Prostate gland (tissue), 2 donors: ENCODE measurements at regions not wholly inside any gene's neighbourhood (a gene's known extent, or its start where the extent isn't known, plus 50 kb on each side); places are given as distances from the start of the nearest gene placed in this dataset.

Experiments
- POLR2A ChIP-seq: fragments of 450-650 bp; IDR thresholded peaks from one replicate; pipeline ENCODE4 v1.6.1; 2016; ENCODE audit warnings: antibody characterized with exemption, mild to moderate bottlenecking
- POLR2AphosphoS5 ChIP-seq: sonication (generic); formaldehyde crosslinking; IDR thresholded peaks from one replicate; pipeline ENCODE4 v1.6.1; 2017; ENCODE audit warnings: antibody characterized with exemption
- TF ChIP-seq, protein P1 (sequence below), 4 experiments: fragments of 200-600 bp in 2 of 4; fragments of 450-650 bp in 2 of 4; sonication (generic) in 2 of 4; IDR thresholded peaks; 1 replicate in 3 of 4; 2 replicates in 1 of 4; pipeline ENCODE4 v1.5.1; 2016 to 2019; ENCODE audit warnings: antibody characterized with exemption in 4 of 4, mild to moderate bottlenecking in 2 of 4, moderate library complexity in 2 of 4

DNA sequence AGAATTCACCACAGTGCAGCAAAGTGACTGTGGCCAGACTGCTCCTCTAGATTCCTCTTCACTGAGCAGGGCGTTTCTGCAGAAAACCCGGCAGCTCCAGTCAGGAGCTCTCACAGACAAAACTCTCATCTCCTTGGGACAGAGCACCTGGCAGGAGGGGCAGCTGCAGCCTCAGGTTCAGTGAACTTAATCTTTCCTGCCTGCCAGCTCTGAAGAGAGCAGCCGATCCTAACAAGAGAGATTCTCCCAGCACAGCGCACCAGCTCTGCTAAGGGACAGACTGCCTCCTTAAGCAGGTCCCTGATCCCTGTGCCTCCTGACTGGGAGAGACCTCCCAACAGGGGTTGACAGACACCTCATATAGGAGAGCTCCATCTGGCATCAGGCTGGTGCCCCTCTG, 1065.5 kb downstream of the GRIK2 start:
- TF ChIP-seq POLR2AphosphoS5 (no peak), POLR2A (no peak)
- TF ChIP-seq, protein P1, sequence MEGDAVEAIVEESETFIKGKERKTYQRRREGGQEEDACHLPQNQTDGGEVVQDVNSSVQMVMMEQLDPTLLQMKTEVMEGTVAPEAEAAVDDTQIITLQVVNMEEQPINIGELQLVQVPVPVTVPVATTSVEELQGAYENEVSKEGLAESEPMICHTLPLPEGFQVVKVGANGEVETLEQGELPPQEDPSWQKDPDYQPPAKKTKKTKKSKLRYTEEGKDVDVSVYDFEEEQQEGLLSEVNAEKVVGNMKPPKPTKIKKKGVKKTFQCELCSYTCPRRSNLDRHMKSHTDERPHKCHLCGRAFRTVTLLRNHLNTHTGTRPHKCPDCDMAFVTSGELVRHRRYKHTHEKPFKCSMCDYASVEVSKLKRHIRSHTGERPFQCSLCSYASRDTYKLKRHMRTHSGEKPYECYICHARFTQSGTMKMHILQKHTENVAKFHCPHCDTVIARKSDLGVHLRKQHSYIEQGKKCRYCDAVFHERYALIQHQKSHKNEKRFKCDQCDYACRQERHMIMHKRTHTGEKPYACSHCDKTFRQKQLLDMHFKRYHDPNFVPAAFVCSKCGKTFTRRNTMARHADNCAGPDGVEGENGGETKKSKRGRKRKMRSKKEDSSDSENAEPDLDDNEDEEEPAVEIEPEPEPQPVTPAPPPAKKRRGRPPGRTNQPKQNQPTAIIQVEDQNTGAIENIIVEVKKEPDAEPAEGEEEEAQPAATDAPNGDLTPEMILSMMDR (IDR thresholded peaks at IDR 0.05), result no peak
